Spleen (tissue), 7 donors: ENCODE measurements at regions not wholly inside any gene's neighbourhood (a gene's known extent, or its start where the extent isn't known, plus 50 kb on each side); places are given as distances from the start of the nearest gene placed in this dataset.

ENCODE experiments used
- CTCF ChIP-seq, 11 experiments: fragments of 200-600 bp in 7 of 11; fragments of 450-650 bp in 4 of 11; sonication (generic) in 4 of 11; IDR thresholded peaks in 8 of 11; conservative IDR thresholded peaks in 3 of 11; 1 replicate in 7 of 11; 2 replicates in 4 of 11; pipeline versions ENCODE4 v1.4.0 to v1.8.0; 2016 to 2021; ENCODE audit warnings: antibody characterized with exemption in 11 of 11, inconsistent platforms in 4 of 11, mild to moderate bottlenecking in 1 of 11
- POLR2A ChIP-seq, 3 donors: fragments of 450-650 bp; IDR thresholded peaks; one replicate each; pipeline ENCODE4 v1.5.1; 2017; ENCODE audit warnings: antibody characterized with exemption in 3 of 3, mild to moderate bottlenecking in 1 of 3
- POLR2AphosphoS5 ChIP-seq, 3 donors: sonication (generic); formaldehyde crosslinking; IDR thresholded peaks; one replicate each; pipeline ENCODE4 v1.5.1; 2017; ENCODE audit warnings: antibody characterized with exemption in 3 of 3
- donor health status: DM: no; HTN: no; CAD: no; lungs with moderate emphysema.
- donor health status: DM: no; HTN: no; CAD: no.
- donor health status: DM: no; HTN: no; CAD: no.

GRCh38 chr14:105591052-105591451 is 64.7 kb downstream of the TMEM121 start:
- TF ChIP-seq CTCF (IDR thresholded peaks at IDR 0.05 in 8 of 11, conservative IDR thresholded peaks at IDR 0.05 in 3 of 11) (no peak), POLR2A (IDR thresholded peaks at IDR 0.05) (no peak), POLR2AphosphoS5 (IDR thresholded peaks at IDR 0.05) (no peak)
